A549 (cell line): ENCODE measurements at regions not wholly inside any gene's neighbourhood (a gene's known extent, or its start where the extent isn't known, plus 50 kb on each side); places are given as distances from the start of the nearest gene placed in this dataset.

Experiments
- ATAC-seq, 2 experiments: fragments of 200-7000 bp in 1 of 2; fragments of >200 bp in 1 of 2; cut with Nextera tagmentation in 1 of 2; cut with Tn5 transposase in 1 of 2; 3 replicates each; pipeline versions ENCODE4 v1.8.0 to v1.9.1; 2018 to 2020; ENCODE audit warnings: mild to moderate bottlenecking in 1 of 2, moderate library complexity in 1 of 2
- CTCF ChIA-PET: fragments of 300-600 bp; sonication (Branson Sonifier 250); formaldehyde crosslinking; extraction: SDS; loops from one replicate; lab custom pipeline; 2021; ENCODE audit warnings: antibody characterized with exemption, inconsistent platforms; lab: Yijun Ruan, JAX
- POLR2A ChIA-PET: fragments of 350-600 bp; formaldehyde crosslinking; extraction: SDS; loops from one replicate; lab custom pipeline; 2021; ENCODE audit warnings: antibody characterized with exemption, inconsistent platforms; lab: Yijun Ruan, JAX
- DNase-seq, 2 experiments: peaks; one replicate each; pipeline versions ENCODE4 v3.0.0 to v3.0.0-alpha.2; 2011 to 2016; ENCODE audit warnings: low read depth in 1 of 2, low spot score in 1 of 2
- FAIRE-seq: peaks from 2 replicates; lab custom pipeline; 2011; peaks lifted over from hg19 to GRCh38; lab: Jason Lieb, UNC
- H3K27ac ChIP-seq, 2 experiments: fragments of >200 bp; sonication (Bioruptor Twin); formaldehyde crosslinking; 3 replicates each; pipeline ENCODE4 v1.5.1; 2016 to 2017
- H3K4me1 ChIP-seq: fragments of >200 bp; sonication (Bioruptor Twin); formaldehyde crosslinking; 3 replicates; pipeline ENCODE4 v1.6.1; 2016
- H3K4me2 ChIP-seq: fragments of >200 bp; sonication (Bioruptor Twin); formaldehyde crosslinking; 3 replicates; pipeline ENCODE4 v1.6.1; 2016
- H3K4me3 ChIP-seq: fragments of >200 bp; sonication (Bioruptor Twin); formaldehyde crosslinking; 3 replicates; pipeline ENCODE4 v1.5.1; 2016
- H3K9me3 ChIP-seq: fragments of >200 bp; sonication (Bioruptor Twin); formaldehyde crosslinking; 3 replicates; pipeline ENCODE4 v1.6.1; 2016
- BCL3 ChIP-seq: fragments of >200 bp; sonication (Bioruptor Twin); formaldehyde crosslinking; IDR thresholded peaks from 3 replicates; pipeline ENCODE4 v1.6.1; 2016
- CBX2 ChIP-seq: fragments of 200-600 bp; sonication (generic); IDR thresholded peaks from 2 replicates; pipeline ENCODE4 v1.6.1; 2016; ENCODE audit warnings: low read depth, mild to moderate bottlenecking, borderline replicate concordance
- CHD2 ChIP-seq: fragments of 150-350 bp; IDR thresholded peaks from 2 replicates; pipeline ENCODE4 v1.6.1; 2014; ENCODE audit warnings: low read length; ENCODE audit not compliant: partially characterized antibody
- E2F6 ChIP-seq: IDR thresholded peaks from 2 replicates; pipeline ENCODE4 v1.6.1; 2012; ENCODE audit warnings: low read depth, borderline replicate concordance
- FOSL2 ChIP-seq, 2 experiments: fragments of 450-650 bp in 1 of 2; fragments of >200 bp in 1 of 2; sonication (Bioruptor Twin) in 1 of 2; formaldehyde crosslinking; IDR thresholded peaks; 2 replicates each; pipeline versions ENCODE4 v1.5.0 to v1.6.1; 2016 to 2020; ENCODE audit warnings: mild to moderate bottlenecking in 1 of 2, moderate library complexity in 1 of 2
- FOXS1 ChIP-seq: fragments of 250-450 bp; sonication (Bioruptor Pico); IDR thresholded peaks from 2 replicates; pipeline ENCODE4 v1.5.0; 2020; ENCODE audit warnings: mild to moderate bottlenecking, moderate library complexity
- HDAC2 ChIP-seq: fragments of 200-600 bp; sonication (generic); IDR thresholded peaks from 2 replicates; pipeline ENCODE4 v1.6.1; 2016
- HOXB5 ChIP-seq: fragments of 250-450 bp; sonication (Bioruptor Pico); IDR thresholded peaks from 2 replicates; pipeline ENCODE4 v1.5.0; 2020; ENCODE audit warnings: mild to moderate bottlenecking, moderate library complexity
- JUN ChIP-seq, 2 experiments: fragments of >200 bp; sonication (Bioruptor Twin); formaldehyde crosslinking; IDR thresholded peaks; 2 replicates in 1 of 2; 3 replicates in 1 of 2; pipeline ENCODE4 v1.6.1; 2016 to 2017
- JUNB ChIP-seq: fragments of >200 bp; sonication (Bioruptor Twin); formaldehyde crosslinking; IDR thresholded peaks from 2 replicates; pipeline ENCODE4 v1.6.1; 2016
- MYC ChIP-seq: IDR thresholded peaks from 2 replicates; pipeline ENCODE4 v1.6.1; 2012; ENCODE audit warnings: mild to moderate bottlenecking, inconsistent platforms, low read length, improper control_type of control experiment, borderline replicate concordance
- NR3C1 ChIP-seq: fragments of >200 bp; sonication (Bioruptor Twin); formaldehyde crosslinking; IDR thresholded peaks from 3 replicates; pipeline ENCODE4 v1.6.1; 2017
- RARB ChIP-seq: fragments of 250-450 bp; sonication (Bioruptor Pico); IDR thresholded peaks from 2 replicates; pipeline ENCODE4 v1.8.0; 2021; ENCODE audit warnings: mild to moderate bottlenecking, moderate library complexity
- RCOR1 ChIP-seq: fragments of 150-350 bp; IDR thresholded peaks from 2 replicates; pipeline ENCODE4 v1.6.1; 2014; ENCODE audit warnings: antibody characterized with exemption, low read length, low read depth
- RFX5 ChIP-seq: fragments of 450-650 bp; IDR thresholded peaks from 2 replicates; pipeline ENCODE4 v1.7.1; 2014; ENCODE audit warnings: antibody characterized with exemption, mild to moderate bottlenecking, moderate library complexity
- RNF2 ChIP-seq: fragments of 200-600 bp; sonication (generic); IDR thresholded peaks from 2 replicates; pipeline ENCODE4 v1.6.1; 2016; ENCODE audit warnings: low read depth, mild to moderate bottlenecking, antibody characterized with exemption, moderate library complexity, borderline replicate concordance
- TFCP2L1 ChIP-seq: fragments of 250-450 bp; sonication (Bioruptor Pico); IDR thresholded peaks from 2 replicates; pipeline ENCODE4 v1.5.0; 2021; ENCODE audit warnings: mild to moderate bottlenecking
- ZFP36 ChIP-seq: fragments of 450-650 bp; IDR thresholded peaks from 2 replicates; pipeline ENCODE4 v1.6.1; 2014; ENCODE audit warnings: borderline replicate concordance; ENCODE audit not compliant: partially characterized antibody
- ZNF302 ChIP-seq: fragments of 250-450 bp; sonication (Bioruptor Pico); IDR thresholded peaks from 2 replicates; pipeline ENCODE4 v1.9.0; 2021; ENCODE audit warnings: inconsistent platforms, mild to moderate bottlenecking, moderate library complexity
- ZSCAN20 ChIP-seq: fragments of 250-450 bp; sonication (Bioruptor Pico); IDR thresholded peaks from 2 replicates; pipeline ENCODE4 v1.8.0; 2022; ENCODE audit warnings: mild to moderate bottlenecking, moderate library complexity
- WGBS: methylation state at CpG from one replicate; pipeline ENCODE4 v1.1.6; 2017; ENCODE audit errors: missing lambda C conversion rate; 5-methylcytosine and 5-hydroxymethylcytosine counted together
- TF ChIP-seq, protein P1 (sequence below): IDR thresholded peaks from 2 replicates; pipeline ENCODE4 v1.6.1; 2012
- TF ChIP-seq, protein P2 (sequence below): fragments of 250-450 bp; sonication (Bioruptor Pico); IDR thresholded peaks from 2 replicates; pipeline ENCODE4 v1.5.0; 2020; ENCODE audit warnings: low read depth, mild to moderate bottlenecking, moderate library complexity
- TF ChIP-seq, protein P3 (sequence below): fragments of 150-350 bp; IDR thresholded peaks from 2 replicates; pipeline ENCODE4 v1.6.1; 2014; ENCODE audit warnings: low read depth, mild to moderate bottlenecking, low read length

DNA sequence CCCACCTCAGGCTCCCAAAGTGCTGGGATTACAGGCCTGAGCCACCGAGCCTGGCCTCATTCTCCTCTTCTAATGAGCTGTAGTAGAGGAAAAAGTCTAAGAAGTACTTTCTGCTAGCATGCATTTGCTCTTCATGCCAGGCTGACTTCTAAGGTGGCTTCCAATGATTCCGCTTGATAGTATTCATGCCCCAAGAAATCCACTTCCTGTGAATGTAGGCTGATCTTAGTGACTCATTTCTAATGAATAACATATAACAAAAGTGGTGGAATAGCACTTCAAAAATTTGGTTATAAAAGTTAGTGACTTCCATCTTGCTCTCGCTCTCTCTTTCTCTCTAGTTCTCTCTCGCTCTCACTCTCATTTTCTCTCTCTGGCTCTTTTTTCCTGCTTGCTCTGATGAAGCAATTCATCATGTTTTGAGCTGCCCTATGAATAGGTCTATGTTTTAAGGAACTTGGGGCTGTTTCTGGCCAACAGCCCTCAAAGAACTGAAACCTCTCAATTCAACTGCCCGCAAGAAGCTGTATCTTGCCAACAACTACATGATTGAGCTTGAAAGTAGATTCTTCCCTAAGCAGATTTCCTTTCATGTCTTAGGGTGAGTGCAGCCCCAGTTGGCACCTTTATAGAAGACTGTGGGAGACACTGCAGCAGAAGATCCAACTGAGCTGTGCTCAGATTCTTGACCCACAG, 282.9 kb downstream of the RMST start:
- WGBS, result 42% methylated on average over 5 of the region's 5 CpGs
- H3K9me3 ChIP-seq, result no peaks in the 10 kb centered on the region
- H3K4me1 ChIP-seq, result no peaks in the 10 kb centered on the region
- ChIA-PET POLR2A (no interaction called here), CTCF (interaction anchor here (0.6 kb wide), 1 partner anchor 203 kb away, joined by 3 read pairs; no protein-coding TSS in a partner anchor)
- TF ChIP-seq CBX2 (no peak), CHD2 (no peak), RCOR1 (no peak), RARB (CRISPR knock-in tag) (no peak), JUN (IDR thresholded peaks at IDR 0.05) (no peak), RNF2 (no peak), BCL3 (no peak), MYC (no peak)
- TF ChIP-seq, protein P1, sequence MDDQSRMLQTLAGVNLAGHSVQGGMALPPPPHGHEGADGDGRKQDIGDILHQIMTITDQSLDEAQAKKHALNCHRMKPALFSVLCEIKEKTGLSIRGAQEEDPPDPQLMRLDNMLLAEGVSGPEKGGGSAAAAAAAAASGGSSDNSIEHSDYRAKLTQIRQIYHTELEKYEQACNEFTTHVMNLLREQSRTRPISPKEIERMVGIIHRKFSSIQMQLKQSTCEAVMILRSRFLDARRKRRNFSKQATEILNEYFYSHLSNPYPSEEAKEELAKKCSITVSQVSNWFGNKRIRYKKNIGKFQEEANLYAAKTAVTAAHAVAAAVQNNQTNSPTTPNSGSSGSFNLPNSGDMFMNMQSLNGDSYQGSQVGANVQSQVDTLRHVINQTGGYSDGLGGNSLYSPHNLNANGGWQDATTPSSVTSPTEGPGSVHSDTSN, result no peak
- TF ChIP-seq, protein P2, sequence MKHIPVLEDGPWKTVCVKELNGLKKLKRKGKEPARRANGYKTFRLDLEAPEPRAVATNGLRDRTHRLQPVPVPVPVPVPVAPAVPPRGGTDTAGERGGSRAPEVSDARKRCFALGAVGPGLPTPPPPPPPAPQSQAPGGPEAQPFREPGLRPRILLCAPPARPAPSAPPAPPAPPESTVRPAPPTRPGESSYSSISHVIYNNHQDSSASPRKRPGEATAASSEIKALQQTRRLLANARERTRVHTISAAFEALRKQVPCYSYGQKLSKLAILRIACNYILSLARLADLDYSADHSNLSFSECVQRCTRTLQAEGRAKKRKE (CRISPR knock-in tag), result no peak
- no peak overlapping the region for H3K4me2 ChIP-seq
- no peak overlapping the region for H3K27ac ChIP-seq
- no peak for FAIRE-seq
- no peak for ATAC-seq
- DNase-seq, result no peak
- H3K4me3 ChIP-seq, result no peak overlapping the region

GRCh38 chr12:97748298-97748697, 285.7 kb downstream of the RMST start:
- Histone ChIP-seq H3K9me3 (no peaks in the 10 kb centered on the region), H3K4me1 (no peaks in the 10 kb centered on the region), H3K27ac (no peak overlapping the region), H3K4me3 (no peak overlapping the region)
- WGBS, result 2% methylated on average over 2 of the region's 2 CpGs
- POLR2A ChIA-PET, result no interaction called here
- DNase-seq, result no peak
- TF ChIP-seq, protein P2 (CRISPR knock-in tag), result no peak
- TF ChIP-seq ZFP36 (no peak), RFX5 (no peak), TFCP2L1 (CRISPR knock-in tag) (no peak), E2F6 (no peak), HOXB5 (CRISPR knock-in tag) (no peak), JUNB (no peak), ZNF302 (no peak), FOSL2 (IDR thresholded peaks at IDR 0.05) (no peak), FOSL2 (CRISPR knock-in tag; IDR thresholded peaks at IDR 0.05) (no peak), NR3C1 (no peak), ZSCAN20 (CRISPR knock-in tag) (no peak), CHD2 (no peak), FOXS1 (CRISPR knock-in tag) (no peak), HDAC2 (no peak)
- TF ChIP-seq, protein P3, sequence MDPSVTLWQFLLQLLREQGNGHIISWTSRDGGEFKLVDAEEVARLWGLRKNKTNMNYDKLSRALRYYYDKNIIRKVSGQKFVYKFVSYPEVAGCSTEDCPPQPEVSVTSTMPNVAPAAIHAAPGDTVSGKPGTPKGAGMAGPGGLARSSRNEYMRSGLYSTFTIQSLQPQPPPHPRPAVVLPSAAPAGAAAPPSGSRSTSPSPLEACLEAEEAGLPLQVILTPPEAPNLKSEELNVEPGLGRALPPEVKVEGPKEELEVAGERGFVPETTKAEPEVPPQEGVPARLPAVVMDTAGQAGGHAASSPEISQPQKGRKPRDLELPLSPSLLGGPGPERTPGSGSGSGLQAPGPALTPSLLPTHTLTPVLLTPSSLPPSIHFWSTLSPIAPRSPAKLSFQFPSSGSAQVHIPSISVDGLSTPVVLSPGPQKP, result no peak
- TF ChIP-seq, all 56 proteins: peak for 0
- no peak for FAIRE-seq
- no peak overlapping the region for H3K4me2 ChIP-seq
- ATAC-seq, result no peak
- CTCF ChIA-PET, result no interaction called here
